ENCODE measurements at regions not wholly inside any gene's neighbourhood (a gene's known extent, or its start where the extent isn't known, plus 50 kb on each side); places are given as distances from the start of the nearest gene placed in this dataset.
"Not testable (repeated sequence)": the region's sequence is repeated elsewhere in the genome, so short reads cannot be mapped to it uniquely, and the experiment has no call there.

DNA sequence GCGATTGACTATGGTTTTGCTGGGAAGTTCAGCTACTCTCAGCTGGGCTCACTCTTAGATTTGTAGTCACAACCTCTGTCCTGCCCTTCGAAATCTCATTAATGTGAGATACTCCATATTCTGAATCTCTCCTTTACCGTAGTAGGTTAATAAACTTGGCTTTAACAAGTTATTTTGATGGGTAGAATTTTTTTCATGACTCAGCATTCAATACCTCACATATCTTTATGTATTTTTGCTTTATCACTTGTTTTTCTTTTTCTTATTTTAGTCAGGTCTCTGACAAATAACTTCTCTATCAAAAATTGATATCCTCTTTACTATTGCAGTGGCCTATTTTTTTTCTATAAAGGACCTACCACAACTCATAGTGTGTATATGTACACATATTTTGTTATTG lies 855.2 kb upstream of the ADGRB3 start:
- H3K27ac ChIP-seq (ENCODE audit: low read length) = no peak overlapping the region
- TF ChIP-seq, protein P1, sequence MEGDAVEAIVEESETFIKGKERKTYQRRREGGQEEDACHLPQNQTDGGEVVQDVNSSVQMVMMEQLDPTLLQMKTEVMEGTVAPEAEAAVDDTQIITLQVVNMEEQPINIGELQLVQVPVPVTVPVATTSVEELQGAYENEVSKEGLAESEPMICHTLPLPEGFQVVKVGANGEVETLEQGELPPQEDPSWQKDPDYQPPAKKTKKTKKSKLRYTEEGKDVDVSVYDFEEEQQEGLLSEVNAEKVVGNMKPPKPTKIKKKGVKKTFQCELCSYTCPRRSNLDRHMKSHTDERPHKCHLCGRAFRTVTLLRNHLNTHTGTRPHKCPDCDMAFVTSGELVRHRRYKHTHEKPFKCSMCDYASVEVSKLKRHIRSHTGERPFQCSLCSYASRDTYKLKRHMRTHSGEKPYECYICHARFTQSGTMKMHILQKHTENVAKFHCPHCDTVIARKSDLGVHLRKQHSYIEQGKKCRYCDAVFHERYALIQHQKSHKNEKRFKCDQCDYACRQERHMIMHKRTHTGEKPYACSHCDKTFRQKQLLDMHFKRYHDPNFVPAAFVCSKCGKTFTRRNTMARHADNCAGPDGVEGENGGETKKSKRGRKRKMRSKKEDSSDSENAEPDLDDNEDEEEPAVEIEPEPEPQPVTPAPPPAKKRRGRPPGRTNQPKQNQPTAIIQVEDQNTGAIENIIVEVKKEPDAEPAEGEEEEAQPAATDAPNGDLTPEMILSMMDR (IDR thresholded peaks at IDR 0.05; ENCODE audit: low read length) = no peak
- TF ChIP-seq EZH2phosphoT487 (IDR thresholded peaks at IDR 0.05; ENCODE audit: low read length) (no peak), EZH2 (optimal IDR thresholded peaks at IDR 0.05; ENCODE audit: low read depth, low read length) (no peak)
- H3K4me2 ChIP-seq (ENCODE audit: low read depth, low read length) = no peak overlapping the region
- no peak for DNase-seq
- H3K27me3 ChIP-seq (replicated peaks; ENCODE audit: insufficient read depth, low read length) = no peaks in the 10 kb centered on the region
- no peaks in the 10 kb centered on the region for H3K36me3 ChIP-seq (replicated peaks; ENCODE audit: insufficient read depth, low read length)
- no peaks in the 10 kb centered on the region for H4K20me1 ChIP-seq (ENCODE audit: insufficient read depth, low read length)
- H3K4me1 ChIP-seq (ENCODE audit: low read length) = no peaks in the 10 kb centered on the region
- no peaks in the 10 kb centered on the region for H3K9me3 ChIP-seq (replicated peaks; ENCODE audit: insufficient read depth, low read length)
- H3K9ac ChIP-seq (ENCODE audit: low read length) = no peak overlapping the region
- H3F3A ChIP-seq (ENCODE audit: insufficient read depth, low read length) = no peaks in the 10 kb centered on the region
- H3K9me2 ChIP-seq (replicated peaks; ENCODE audit: insufficient read depth, low read length) = no peaks in the 10 kb centered on the region
- no peak overlapping the region for H3K4me3 ChIP-seq (ENCODE audit: low read length)
- H3K79me2 ChIP-seq (ENCODE audit: low read length) = no peaks in the 10 kb centered on the region
- H2AFZ ChIP-seq (ENCODE audit: low read length) = no peak overlapping the region

DNA sequence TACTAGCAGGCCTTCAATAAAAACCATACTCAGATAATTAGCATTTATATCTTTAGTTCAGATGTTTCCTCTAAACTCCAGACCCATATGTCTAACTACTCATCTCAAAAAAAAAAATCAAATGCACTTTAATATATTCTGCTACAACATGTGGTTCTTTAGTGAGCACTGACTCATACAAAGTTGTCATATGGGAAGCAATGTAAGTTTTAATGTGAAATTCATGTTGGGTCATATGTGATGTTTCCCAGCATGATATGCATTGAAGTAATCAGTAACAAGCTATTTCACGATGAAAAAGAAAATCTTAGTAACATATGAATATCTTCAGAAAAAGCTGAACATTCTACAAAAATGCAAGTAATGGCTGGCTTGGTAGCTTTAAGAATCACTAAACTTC lies 859.7 kb upstream of the ADGRB3 start:
- H3F3A ChIP-seq (ENCODE audit: insufficient read depth, low read length) = no peaks in the 10 kb centered on the region
- no peaks in the 10 kb centered on the region for H3K36me3 ChIP-seq (replicated peaks; ENCODE audit: insufficient read depth, low read length)
- no peak overlapping the region for H3K9ac ChIP-seq (ENCODE audit: low read length)
- H3K9me2 ChIP-seq (replicated peaks; ENCODE audit: insufficient read depth, low read length) = no peaks in the 10 kb centered on the region
- no peak overlapping the region for H3K4me3 ChIP-seq (ENCODE audit: low read length)
- H3K4me2 ChIP-seq (ENCODE audit: low read depth, low read length) = no peak overlapping the region
- no peak overlapping the region for H2AFZ ChIP-seq (ENCODE audit: low read length)
- H4K20me1 ChIP-seq (ENCODE audit: insufficient read depth, low read length) = no peaks in the 10 kb centered on the region
- no peaks in the 10 kb centered on the region for H3K4me1 ChIP-seq (ENCODE audit: low read length)
- H3K79me2 ChIP-seq (ENCODE audit: low read length) = no peaks in the 10 kb centered on the region
- H3K9me3 ChIP-seq (replicated peaks; ENCODE audit: insufficient read depth, low read length) = no peaks in the 10 kb centered on the region
- TF ChIP-seq EZH2phosphoT487 (IDR thresholded peaks at IDR 0.05; ENCODE audit: low read length) (no peak), EZH2 (optimal IDR thresholded peaks at IDR 0.05; ENCODE audit: low read depth, low read length) (no peak)
- TF ChIP-seq, protein P1 (IDR thresholded peaks at IDR 0.05; ENCODE audit: low read length) = no peak
- no peak for DNase-seq
- no peak overlapping the region for H3K27ac ChIP-seq (ENCODE audit: low read length)
- no peaks in the 10 kb centered on the region for H3K27me3 ChIP-seq (replicated peaks; ENCODE audit: insufficient read depth, low read length)

DNA sequence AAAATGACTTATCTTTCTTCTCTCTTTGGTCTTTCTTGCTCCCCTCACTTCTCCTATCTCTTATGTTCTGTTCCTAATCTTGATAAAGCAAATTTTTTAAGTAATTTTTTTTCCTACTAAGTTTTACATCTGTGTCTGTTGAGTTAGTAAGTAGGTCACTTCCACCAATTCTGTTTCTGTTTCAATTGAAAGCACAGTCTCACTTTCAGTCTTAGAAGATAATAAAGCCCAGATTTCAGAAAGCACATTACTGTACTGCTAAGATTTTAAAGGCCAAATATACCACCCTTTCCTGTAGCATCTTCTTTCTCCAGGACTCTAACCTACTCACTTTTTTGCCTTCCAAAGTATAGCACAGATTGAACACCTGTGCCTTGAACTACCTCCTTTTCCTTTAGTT lies 866.1 kb upstream of the ADGRB3 start:
- Histone ChIP-seq H3K27me3 (replicated peaks; ENCODE audit: insufficient read depth, low read length) (no peaks in the 10 kb centered on the region), H3K27ac (ENCODE audit: low read length) (peak overlapping the region; percentile 7; the same call in 1 of the 2 replicates), H3K4me1 (ENCODE audit: low read length) (peaks cover 6% of the 10 kb centered on the region; the same call in 1 of the 2 replicates), H3K79me2 (ENCODE audit: low read length) (no peaks in the 10 kb centered on the region), H3K4me3 (ENCODE audit: low read length) (no peak overlapping the region), H3K4me2 (ENCODE audit: low read depth, low read length) (peak overlapping the region; percentile 16; the same call in 1 of the 2 replicates), H3F3A (ENCODE audit: insufficient read depth, low read length) (peaks cover 5% of the 10 kb centered on the region; the same call in 1 of the 2 replicates), H3K9me3 (replicated peaks; ENCODE audit: insufficient read depth, low read length) (no peaks in the 10 kb centered on the region), H3K9me2 (replicated peaks; ENCODE audit: insufficient read depth, low read length) (no peaks in the 10 kb centered on the region), H3K36me3 (replicated peaks; ENCODE audit: insufficient read depth, low read length) (no peaks in the 10 kb centered on the region), H2AFZ (ENCODE audit: low read length) (no peak overlapping the region), H3K9ac (ENCODE audit: low read length) (no peak overlapping the region), H4K20me1 (ENCODE audit: insufficient read depth, low read length) (no peaks in the 10 kb centered on the region)
- TF ChIP-seq, protein P1 (IDR thresholded peaks at IDR 0.05; ENCODE audit: low read length) = no peak
- no peak for TF ChIP-seq EZH2phosphoT487 (IDR thresholded peaks at IDR 0.05; ENCODE audit: low read length)
- peak; percentile 60 for DNase-seq

DNA sequence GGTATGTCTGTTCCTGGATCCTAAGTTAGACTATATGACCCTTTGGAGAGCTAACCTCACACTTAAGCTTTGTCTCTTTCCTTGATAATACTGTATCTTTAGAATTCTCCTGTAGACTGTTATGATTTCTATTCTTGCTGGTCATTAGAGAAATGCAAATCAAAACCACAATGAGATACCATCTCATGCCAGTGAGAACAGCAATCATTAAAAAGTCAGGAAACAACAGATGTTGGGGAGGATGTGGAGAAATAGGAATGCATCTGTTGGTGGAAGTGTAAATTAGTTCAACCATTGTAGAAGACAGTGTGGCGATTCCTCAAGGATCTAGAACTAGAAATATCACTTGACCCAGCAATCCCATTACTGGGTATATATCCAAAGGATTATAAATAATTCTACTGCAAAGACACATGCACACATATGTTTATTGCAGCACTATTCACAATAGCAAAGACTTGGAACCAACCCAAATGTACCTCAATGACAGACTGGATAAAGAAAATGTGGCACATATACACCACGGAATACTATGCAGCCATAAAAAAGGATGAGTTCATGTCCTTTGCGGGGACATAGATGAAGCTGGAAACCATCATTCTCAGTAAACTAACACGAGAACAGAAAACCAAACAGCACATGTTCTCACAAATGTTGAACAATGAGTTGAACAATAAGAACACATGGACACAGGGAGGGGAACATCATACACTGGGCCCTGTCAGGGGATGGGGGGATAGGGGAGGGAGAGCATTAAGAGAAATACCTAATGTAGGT lies 867.8 kb upstream of the ADGRB3 start:
- not testable (repeated sequence) for H3K9me2 ChIP-seq (replicated peaks; ENCODE audit: insufficient read depth, low read length); H3K4me3 ChIP-seq (ENCODE audit: low read length); H3K9me3 ChIP-seq (replicated peaks; ENCODE audit: insufficient read depth, low read length); H3K79me2 ChIP-seq (ENCODE audit: low read length); H3K9ac ChIP-seq (ENCODE audit: low read length); DNase-seq; H3K4me1 ChIP-seq (ENCODE audit: low read length); H4K20me1 ChIP-seq (ENCODE audit: insufficient read depth, low read length); H3K27ac ChIP-seq (ENCODE audit: low read length); H3K27me3 ChIP-seq (replicated peaks; ENCODE audit: insufficient read depth, low read length); H3K4me2 ChIP-seq (ENCODE audit: low read depth, low read length); H2AFZ ChIP-seq (ENCODE audit: low read length); H3K36me3 ChIP-seq (replicated peaks; ENCODE audit: insufficient read depth, low read length); H3F3A ChIP-seq (ENCODE audit: insufficient read depth, low read length)
